ENCODE measurements at regions not wholly inside any gene's neighbourhood (a gene's known extent, or its start where the extent isn't known, plus 50 kb on each side); places are given as distances from the start of the nearest gene placed in this dataset.

DNA sequence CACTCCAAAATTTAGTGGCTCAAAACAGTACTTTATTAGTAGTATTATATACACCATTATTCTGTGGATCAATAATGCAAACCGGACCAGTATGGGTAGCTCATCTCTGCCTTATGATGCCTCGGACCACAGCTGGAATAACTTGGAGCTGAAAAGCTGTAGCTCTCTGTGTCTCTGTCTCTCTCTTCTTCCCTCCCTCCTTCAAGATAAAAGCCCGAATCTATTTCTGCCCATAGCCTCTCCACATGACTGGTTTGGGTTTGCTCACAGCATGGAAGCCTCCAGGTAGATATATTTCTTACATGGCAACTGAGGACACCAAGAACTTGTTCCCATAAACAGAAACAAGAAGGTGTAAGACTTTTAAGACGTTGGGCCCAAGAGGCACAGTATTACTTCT is 147.5 kb upstream of the TBCA start:
- no peak for ATAC-seq
- TF ChIP-seq ZNF565 (CRISPR knock-in tag; conservative IDR thresholded peaks at IDR 0.05; ENCODE audit: low read depth) (no peak), TOX (CRISPR knock-in tag; IDR thresholded peaks at IDR 0.05; ENCODE audit: borderline replicate concordance) (no peak), ZNF70 (CRISPR knock-in tag; IDR thresholded peaks at IDR 0.05) (no peak), PPARA (CRISPR knock-in tag; IDR thresholded peaks at IDR 0.05; ENCODE audit: borderline replicate concordance) (no peak), BACH2 (CRISPR knock-in tag; IDR thresholded peaks at IDR 0.05; ENCODE audit: borderline replicate concordance) (no peak), GLIS3 (CRISPR knock-in tag; IDR thresholded peaks at IDR 0.05) (no peak), OSR1 (CRISPR knock-in tag; IDR thresholded peaks at IDR 0.05) (no peak), CSDC2 (CRISPR knock-in tag; IDR thresholded peaks at IDR 0.05) (no peak), ESRRG (CRISPR knock-in tag; IDR thresholded peaks at IDR 0.05) (no peak), ARNTL (CRISPR knock-in tag; IDR thresholded peaks at IDR 0.05; ENCODE audit: borderline replicate concordance, low read depth) (no peak)
- TF ChIP-seq, protein P1, sequence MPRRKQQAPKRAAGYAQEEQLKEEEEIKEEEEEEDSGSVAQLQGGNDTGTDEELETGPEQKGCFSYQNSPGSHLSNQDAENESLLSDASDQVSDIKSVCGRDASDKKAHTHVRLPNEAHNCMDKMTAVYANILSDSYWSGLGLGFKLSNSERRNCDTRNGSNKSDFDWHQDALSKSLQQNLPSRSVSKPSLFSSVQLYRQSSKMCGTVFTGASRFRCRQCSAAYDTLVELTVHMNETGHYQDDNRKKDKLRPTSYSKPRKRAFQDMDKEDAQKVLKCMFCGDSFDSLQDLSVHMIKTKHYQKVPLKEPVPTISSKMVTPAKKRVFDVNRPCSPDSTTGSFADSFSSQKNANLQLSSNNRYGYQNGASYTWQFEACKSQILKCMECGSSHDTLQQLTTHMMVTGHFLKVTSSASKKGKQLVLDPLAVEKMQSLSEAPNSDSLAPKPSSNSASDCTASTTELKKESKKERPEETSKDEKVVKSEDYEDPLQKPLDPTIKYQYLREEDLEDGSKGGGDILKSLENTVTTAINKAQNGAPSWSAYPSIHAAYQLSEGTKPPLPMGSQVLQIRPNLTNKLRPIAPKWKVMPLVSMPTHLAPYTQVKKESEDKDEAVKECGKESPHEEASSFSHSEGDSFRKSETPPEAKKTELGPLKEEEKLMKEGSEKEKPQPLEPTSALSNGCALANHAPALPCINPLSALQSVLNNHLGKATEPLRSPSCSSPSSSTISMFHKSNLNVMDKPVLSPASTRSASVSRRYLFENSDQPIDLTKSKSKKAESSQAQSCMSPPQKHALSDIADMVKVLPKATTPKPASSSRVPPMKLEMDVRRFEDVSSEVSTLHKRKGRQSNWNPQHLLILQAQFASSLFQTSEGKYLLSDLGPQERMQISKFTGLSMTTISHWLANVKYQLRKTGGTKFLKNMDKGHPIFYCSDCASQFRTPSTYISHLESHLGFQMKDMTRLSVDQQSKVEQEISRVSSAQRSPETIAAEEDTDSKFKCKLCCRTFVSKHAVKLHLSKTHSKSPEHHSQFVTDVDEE (CRISPR knock-in tag; IDR thresholded peaks at IDR 0.05), result no peak
- TF ChIP-seq, protein P2, sequence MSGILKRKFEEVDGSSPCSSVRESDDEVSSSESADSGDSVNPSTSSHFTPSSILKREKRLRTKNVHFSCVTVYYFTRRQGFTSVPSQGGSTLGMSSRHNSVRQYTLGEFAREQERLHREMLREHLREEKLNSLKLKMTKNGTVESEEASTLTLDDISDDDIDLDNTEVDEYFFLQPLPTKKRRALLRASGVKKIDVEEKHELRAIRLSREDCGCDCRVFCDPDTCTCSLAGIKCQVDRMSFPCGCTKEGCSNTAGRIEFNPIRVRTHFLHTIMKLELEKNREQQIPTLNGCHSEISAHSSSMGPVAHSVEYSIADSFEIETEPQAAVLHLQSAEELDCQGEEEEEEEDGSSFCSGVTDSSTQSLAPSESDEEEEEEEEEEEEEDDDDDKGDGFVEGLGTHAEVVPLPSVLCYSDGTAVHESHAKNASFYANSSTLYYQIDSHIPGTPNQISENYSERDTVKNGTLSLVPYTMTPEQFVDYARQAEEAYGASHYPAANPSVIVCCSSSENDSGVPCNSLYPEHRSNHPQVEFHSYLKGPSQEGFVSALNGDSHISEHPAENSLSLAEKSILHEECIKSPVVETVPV (CRISPR knock-in tag; IDR thresholded peaks at IDR 0.05), result no peak
- TF ChIP-seq, protein P3, sequence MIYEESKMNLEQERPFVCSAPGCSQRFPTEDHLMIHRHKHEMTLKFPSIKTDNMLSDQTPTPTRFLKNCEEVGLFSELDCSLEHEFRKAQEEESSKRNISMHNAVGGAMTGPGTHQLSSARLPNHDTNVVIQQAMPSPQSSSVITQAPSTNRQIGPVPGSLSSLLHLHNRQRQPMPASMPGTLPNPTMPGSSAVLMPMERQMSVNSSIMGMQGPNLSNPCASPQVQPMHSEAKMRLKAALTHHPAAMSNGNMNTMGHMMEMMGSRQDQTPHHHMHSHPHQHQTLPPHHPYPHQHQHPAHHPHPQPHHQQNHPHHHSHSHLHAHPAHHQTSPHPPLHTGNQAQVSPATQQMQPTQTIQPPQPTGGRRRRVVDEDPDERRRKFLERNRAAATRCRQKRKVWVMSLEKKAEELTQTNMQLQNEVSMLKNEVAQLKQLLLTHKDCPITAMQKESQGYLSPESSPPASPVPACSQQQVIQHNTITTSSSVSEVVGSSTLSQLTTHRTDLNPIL (CRISPR knock-in tag; IDR thresholded peaks at IDR 0.05; ENCODE audit: low read depth), result no peak
- TF ChIP-seq, protein P4, sequence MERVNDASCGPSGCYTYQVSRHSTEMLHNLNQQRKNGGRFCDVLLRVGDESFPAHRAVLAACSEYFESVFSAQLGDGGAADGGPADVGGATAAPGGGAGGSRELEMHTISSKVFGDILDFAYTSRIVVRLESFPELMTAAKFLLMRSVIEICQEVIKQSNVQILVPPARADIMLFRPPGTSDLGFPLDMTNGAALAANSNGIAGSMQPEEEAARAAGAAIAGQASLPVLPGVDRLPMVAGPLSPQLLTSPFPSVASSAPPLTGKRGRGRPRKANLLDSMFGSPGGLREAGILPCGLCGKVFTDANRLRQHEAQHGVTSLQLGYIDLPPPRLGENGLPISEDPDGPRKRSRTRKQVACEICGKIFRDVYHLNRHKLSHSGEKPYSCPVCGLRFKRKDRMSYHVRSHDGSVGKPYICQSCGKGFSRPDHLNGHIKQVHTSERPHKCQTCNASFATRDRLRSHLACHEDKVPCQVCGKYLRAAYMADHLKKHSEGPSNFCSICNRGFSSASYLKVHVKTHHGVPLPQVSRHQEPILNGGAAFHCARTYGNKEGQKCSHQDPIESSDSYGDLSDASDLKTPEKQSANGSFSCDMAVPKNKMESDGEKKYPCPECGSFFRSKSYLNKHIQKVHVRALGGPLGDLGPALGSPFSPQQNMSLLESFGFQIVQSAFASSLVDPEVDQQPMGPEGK (CRISPR knock-in tag; IDR thresholded peaks at IDR 0.05; ENCODE audit: borderline replicate concordance), result no peak
- TF ChIP-seq, protein P5, sequence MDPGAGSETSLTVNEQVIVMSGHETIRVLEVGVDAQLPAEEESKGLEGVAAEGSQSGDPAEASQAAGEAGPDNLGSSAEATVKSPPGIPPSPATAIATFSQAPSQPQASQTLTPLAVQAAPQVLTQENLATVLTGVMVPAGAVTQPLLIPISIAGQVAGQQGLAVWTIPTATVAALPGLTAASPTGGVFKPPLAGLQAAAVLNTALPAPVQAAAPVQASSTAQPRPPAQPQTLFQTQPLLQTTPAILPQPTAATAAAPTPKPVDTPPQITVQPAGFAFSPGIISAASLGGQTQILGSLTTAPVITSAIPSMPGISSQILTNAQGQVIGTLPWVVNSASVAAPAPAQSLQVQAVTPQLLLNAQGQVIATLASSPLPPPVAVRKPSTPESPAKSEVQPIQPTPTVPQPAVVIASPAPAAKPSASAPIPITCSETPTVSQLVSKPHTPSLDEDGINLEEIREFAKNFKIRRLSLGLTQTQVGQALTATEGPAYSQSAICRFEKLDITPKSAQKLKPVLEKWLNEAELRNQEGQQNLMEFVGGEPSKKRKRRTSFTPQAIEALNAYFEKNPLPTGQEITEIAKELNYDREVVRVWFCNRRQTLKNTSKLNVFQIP (CRISPR knock-in tag; IDR thresholded peaks at IDR 0.05; ENCODE audit: borderline replicate concordance, low read depth), result no peak

DNA sequence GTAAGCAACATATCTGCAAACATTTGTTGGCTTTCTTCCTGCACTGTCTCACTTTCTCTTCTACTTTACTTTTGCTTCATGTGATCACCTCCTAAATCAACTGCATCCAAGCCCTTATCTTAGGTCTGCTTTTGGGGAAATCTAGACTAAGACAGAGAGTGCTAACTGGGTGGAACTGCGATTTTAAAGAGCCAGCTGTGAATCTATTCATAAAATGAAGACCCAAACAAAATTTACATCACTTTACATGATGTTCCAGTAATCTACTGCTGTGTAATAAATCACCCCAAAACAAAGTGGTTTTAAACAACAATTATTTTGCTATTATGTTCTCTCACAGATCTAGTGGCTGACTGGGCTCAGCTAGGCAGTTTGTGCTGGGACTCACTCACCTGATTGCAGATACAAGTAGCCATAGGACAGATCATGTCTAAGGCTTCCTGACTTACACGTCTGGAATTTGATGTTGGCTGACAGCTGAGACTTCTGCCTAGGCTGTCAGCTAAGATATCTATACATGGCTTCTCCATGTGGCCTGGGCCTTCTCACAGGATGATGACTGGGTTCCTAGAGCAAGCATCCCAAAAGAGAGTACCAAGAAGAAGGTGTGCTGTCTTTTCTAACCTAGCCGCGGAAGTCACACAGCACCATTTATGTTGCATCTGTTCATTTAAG is 145.1 kb upstream of the TBCA start:
- ATAC-seq, result no peak
- TF ChIP-seq ZFP30 (CRISPR knock-in tag; IDR thresholded peaks at IDR 0.05) (no peak), ESRRG (CRISPR knock-in tag; IDR thresholded peaks at IDR 0.05) (no peak), OSR1 (CRISPR knock-in tag; IDR thresholded peaks at IDR 0.05) (no peak), GLIS3 (CRISPR knock-in tag; IDR thresholded peaks at IDR 0.05) (no peak), TCF4 (CRISPR knock-in tag; IDR thresholded peaks at IDR 0.05; ENCODE audit: borderline replicate concordance) (no peak)

DNA sequence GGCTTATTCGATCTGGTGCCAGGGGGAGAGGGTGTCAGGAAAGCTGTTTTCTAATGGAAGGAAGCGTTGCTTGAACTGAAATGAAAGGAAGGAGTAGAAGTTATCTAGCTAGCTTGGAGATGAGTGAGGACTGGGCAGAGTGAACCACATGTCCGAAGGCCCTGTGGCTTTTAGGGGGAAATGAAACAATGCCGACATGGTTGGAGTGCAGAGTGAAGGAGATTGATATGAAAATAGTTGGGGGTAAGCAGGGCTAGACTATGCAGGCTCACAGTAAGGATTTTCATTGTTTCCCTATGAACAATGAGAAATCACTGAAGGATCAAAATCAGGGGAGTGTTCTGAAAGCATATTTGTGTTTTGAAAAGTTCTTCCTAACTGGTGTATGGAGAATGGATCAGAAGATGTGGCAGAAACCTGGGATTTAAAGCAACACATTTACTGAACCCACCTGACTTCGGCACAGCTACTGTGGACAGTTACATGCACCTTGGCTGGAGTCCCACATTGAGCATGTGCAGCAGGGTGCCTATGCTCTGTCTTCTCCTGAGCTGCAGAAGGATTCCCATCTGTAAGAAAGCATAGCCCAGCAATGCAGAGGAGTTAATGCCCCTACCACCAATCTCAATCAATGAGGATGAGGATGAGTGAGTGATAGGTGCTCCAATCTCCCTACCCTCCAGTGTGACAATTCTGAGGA is 144.4 kb upstream of the TBCA start:
- no peak for ATAC-seq
- TF ChIP-seq ARNTL (CRISPR knock-in tag; IDR thresholded peaks at IDR 0.05; ENCODE audit: borderline replicate concordance, low read depth), result no peak

DNA sequence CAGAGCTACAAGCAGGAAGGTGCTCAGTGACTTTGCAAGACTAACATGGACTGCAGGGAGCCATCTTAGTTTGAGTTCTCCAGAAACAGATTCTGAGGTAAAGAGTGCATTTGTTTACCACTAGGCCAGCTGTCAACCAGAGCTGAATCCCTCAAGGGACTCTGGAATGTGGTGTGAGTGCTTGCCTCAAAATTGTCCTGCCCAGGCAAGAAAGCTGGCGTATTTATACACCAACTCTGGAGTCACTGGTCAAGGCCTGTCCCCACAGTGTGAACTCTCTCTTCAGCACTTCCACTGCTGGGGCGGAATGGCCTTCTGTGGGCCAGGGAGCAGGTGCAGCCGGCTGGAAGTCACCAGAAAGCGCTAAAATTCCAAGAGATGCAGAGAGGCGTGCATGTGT is 139.2 kb upstream of the TBCA start:
- TF ChIP-seq, protein P2 (CRISPR knock-in tag; IDR thresholded peaks at IDR 0.05), result no peak
- no peak for TF ChIP-seq ZFP30 (CRISPR knock-in tag; IDR thresholded peaks at IDR 0.05)
- TF ChIP-seq TOX (CRISPR knock-in tag; IDR thresholded peaks at IDR 0.05; ENCODE audit: borderline replicate concordance), result no peak
- no peak for TF ChIP-seq SNAI2 (CRISPR knock-in tag; IDR thresholded peaks at IDR 0.05)
- no peak for TF ChIP-seq TCF4 (CRISPR knock-in tag; IDR thresholded peaks at IDR 0.05; ENCODE audit: borderline replicate concordance)
- TF ChIP-seq ISL1 (CRISPR knock-in tag; IDR thresholded peaks at IDR 0.05), result no peak
- no peak for TF ChIP-seq ZNF565 (CRISPR knock-in tag; conservative IDR thresholded peaks at IDR 0.05; ENCODE audit: low read depth)
- no peak for TF ChIP-seq OSR1 (CRISPR knock-in tag; IDR thresholded peaks at IDR 0.05)
- no peak for TF ChIP-seq PPARA (CRISPR knock-in tag; IDR thresholded peaks at IDR 0.05; ENCODE audit: borderline replicate concordance)
- TF ChIP-seq, protein P3 (CRISPR knock-in tag; IDR thresholded peaks at IDR 0.05; ENCODE audit: low read depth), result no peak
- no peak for TF ChIP-seq BACH2 (CRISPR knock-in tag; IDR thresholded peaks at IDR 0.05; ENCODE audit: borderline replicate concordance)

More for the DNA sequence above, 139.2 kb upstream of the TBCA start:
- ATAC-seq, result no peak
